ENCODE measurements at regions not wholly inside any gene's neighbourhood (a gene's known extent, or its start where the extent isn't known, plus 50 kb on each side); places are given as distances from the start of the nearest gene placed in this dataset.

- TF ChIP-seq CTCF (conservative IDR thresholded peaks at IDR 0.05 in 1 of 2, IDR thresholded peaks at IDR 0.05 in 1 of 2; ENCODE audit: low read depth in 1 of 2, low read length in 2 of 2) (no peak), EZH2 (IDR thresholded peaks at IDR 0.05; ENCODE audit: low read length, missing control alignments) (no peak)
These were observed 366.3 kb downstream of the SS18 start for GRCh38 chr18:25724121-25724520.
